Small intestine (tissue), 7 donors: ENCODE measurements at regions not wholly inside any gene's neighbourhood (a gene's known extent, or its start where the extent isn't known, plus 50 kb on each side); places are given as distances from the start of the nearest gene placed in this dataset.

Experiments
- DNase-seq, 2 donors: peaks; one replicate each; pipeline versions ENCODE4 v3.0.0 to v3.0.0-alpha.2; 2013
- FAIRE-seq: peaks from 2 replicates; lab custom pipeline; 2012; peaks lifted over from hg19 to GRCh38; lab: Jason Lieb, UNC
- H3K27ac ChIP-seq, 3 donors: one replicate each; pipeline ENCODE4 v1.5.1; 2013; ENCODE audit warnings: low read length in 2 of 3, mild to moderate bottlenecking in 2 of 3, control low read depth in 1 of 3, inconsistent platforms in 1 of 3, low read depth in 1 of 3, moderate library complexity in 1 of 3
- H3K27me3 ChIP-seq, 3 donors: one replicate each; pipeline ENCODE4 v1.6.1; 2013; ENCODE audit warnings: low read length in 3 of 3, inconsistent platforms in 1 of 3; ENCODE audit not compliant: control insufficient read depth in 3 of 3, insufficient read depth in 3 of 3
- H3K36me3 ChIP-seq, 3 donors: one replicate each; pipeline ENCODE4 v1.6.1; 2013; ENCODE audit warnings: low read length in 3 of 3, inconsistent platforms in 1 of 3, low read depth in 1 of 3, mild to moderate bottlenecking in 1 of 3, moderate library complexity in 1 of 3; ENCODE audit not compliant: control insufficient read depth in 3 of 3, insufficient read depth in 2 of 3
- H3K4me1 ChIP-seq, 3 donors: one replicate each; pipeline ENCODE4 v1.6.1; 2013; ENCODE audit warnings: low read length in 2 of 3, inconsistent platforms in 1 of 3, low read depth in 1 of 3, mild to moderate bottlenecking in 1 of 3, moderate library complexity in 1 of 3; ENCODE audit not compliant: control insufficient read depth in 3 of 3, insufficient read depth in 2 of 3
- H3K4me3 ChIP-seq, 3 donors: one replicate each; pipeline ENCODE4 v1.5.1; 2013; ENCODE audit warnings: low read length in 3 of 3, control low read depth in 1 of 3, inconsistent platforms in 1 of 3, low read depth in 1 of 3, mild to moderate bottlenecking in 1 of 3, moderate library complexity in 1 of 3
- H3K9me3 ChIP-seq, 2 donors: one replicate each; pipeline ENCODE4 v1.6.1; 2013; ENCODE audit warnings: low read depth in 1 of 2, low read length in 1 of 2; ENCODE audit not compliant: control insufficient read depth in 2 of 2, insufficient read depth in 1 of 2
- WGBS, 3 donors: extraction: QIAGEN DNeasy Blood & Tissue Kit; methylation state at CpG; one replicate each; pipeline ENCODE4 v1.1.7; 2013; 5-methylcytosine and 5-hydroxymethylcytosine counted together
- donor health status: healthy with polysubstance abuse.
- donor health status: control.
- donor health status: control.
- donor health status: Bipolar disorder and iron deficiency.
- donor health status: healthy.

DNA sequence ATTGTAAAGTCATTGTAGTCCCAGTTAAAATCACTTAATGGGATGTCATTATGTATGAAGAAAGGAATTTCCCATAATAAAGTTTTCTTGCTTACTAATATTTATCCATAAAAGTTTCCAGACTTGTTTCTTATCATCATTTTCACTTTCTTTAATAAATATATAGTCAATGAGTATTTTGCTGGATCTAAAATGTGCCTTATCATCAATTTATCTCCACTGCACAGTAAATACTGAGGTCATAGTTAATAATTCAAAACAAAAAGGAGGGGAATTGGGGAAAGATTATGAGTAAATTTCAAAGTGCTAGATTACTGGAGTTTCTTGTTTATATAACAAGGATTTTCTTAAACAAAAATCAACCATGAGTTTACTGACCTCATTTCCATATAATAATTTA is 279.5 kb upstream of the DKK2 start:
- Histone ChIP-seq H3K27ac (no peak overlapping the region), H3K36me3 (no peaks in the 10 kb centered on the region), H3K4me1 (no peaks in the 10 kb centered on the region), H3K27me3 (no peaks in the 10 kb centered on the region), H3K9me3 (no peaks in the 10 kb centered on the region), H3K4me3 (no peak overlapping the region)
- FAIRE-seq, result no peak
- DNase-seq, result no peak

DNA sequence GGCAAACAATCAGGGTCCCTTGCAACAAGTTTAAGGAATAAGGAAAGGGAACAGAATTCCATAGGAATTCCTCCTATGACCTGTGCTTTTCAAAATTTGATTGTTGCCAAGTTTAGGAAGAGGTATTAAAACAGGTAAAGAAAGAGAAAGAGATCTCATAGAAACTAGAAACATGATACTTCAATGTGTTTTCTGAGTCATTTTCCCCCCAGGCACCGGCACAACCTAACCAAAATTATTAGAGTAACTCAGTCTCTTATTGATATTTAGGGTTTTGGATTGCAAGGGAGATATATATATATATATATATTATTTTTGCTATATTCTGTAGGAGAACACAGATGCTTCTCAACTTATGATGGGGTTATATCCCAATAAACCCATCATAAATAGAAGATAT is 278.0 kb upstream of the DKK2 start:
- H3K36me3 ChIP-seq, result no peaks in the 10 kb centered on the region
- DNase-seq (no peak), FAIRE-seq (no peak)
- H3K4me3 ChIP-seq, result no peak overlapping the region
- H3K4me1 ChIP-seq, result no peaks in the 10 kb centered on the region
- no peak overlapping the region for H3K27ac ChIP-seq
- WGBS, 3 donors, result 80 to 88% (median 81%) methylated on average over 1 of the region's 1 CpG
- H3K27me3 ChIP-seq, result no peaks in the 10 kb centered on the region
- H3K9me3 ChIP-seq, result no peaks in the 10 kb centered on the region

DNA sequence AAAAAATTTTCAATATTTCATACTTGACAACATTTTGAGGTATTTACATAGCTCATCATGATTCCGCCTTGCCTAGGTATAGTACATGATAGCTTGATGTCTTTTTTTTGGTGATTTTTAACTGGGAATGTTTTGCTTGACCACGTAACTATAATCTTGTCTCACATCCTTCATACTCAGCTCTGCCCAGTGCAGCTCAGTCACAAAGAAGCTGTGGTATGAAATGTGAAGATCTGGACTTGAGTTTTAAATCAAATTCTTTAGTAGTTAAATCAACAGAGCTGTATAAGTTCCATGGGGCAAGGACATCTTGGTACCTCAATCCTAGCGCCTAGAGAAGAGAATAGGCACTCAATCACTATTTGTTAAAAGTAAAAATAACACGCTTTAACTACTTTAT is 276.3 kb upstream of the DKK2 start:
- Histone ChIP-seq H3K36me3 (no peaks in the 10 kb centered on the region), H3K9me3 (no peaks in the 10 kb centered on the region), H3K27me3 (no peaks in the 10 kb centered on the region), H3K27ac (no peak overlapping the region), H3K4me1 (no peaks in the 10 kb centered on the region), H3K4me3 (no peak overlapping the region)
- no peak for FAIRE-seq
- DNase-seq, result no peak
- WGBS, 3 donors, result 84 to 87% (median 85%) methylated on average over 4 of the region's 4 CpGs

DNA sequence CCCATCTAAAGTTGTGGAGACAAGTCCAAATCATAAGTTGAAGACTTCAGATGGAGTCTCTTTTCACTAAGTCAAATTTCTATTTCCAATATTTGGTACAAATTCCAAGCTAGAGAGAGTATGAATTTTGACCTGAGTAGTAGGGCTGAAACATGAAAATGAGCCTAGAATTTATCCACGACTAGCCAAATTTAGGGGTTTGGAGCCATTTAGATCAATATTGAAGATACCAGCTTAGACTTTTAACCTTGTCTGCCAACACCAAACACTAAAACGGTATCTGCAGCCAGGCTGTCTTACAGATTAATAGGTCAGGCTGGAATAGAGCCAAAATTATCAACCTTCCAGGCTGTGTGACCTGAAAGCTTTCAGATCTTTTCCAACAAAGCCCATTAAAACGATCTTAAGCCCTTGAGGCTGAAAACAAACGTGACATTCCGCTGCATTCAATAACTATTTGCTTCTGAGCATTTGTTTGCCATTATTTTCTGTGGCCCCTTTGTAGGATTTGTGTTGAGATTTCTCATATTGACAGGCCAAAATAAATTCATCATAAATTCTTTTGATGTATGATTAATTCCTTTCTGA is 268.7 kb upstream of the DKK2 start:
- DNase-seq, result no peak
- WGBS, 3 donors, result 9 to 38% (median 17%) methylated on average over 5 of the region's 5 CpGs
- FAIRE-seq, result no peak
- no peaks in the 10 kb centered on the region for H3K4me1 ChIP-seq
- no peaks in the 10 kb centered on the region for H3K27me3 ChIP-seq
- no peak overlapping the region for H3K4me3 ChIP-seq
- H3K36me3 ChIP-seq, result no peaks in the 10 kb centered on the region
- no peak overlapping the region for H3K27ac ChIP-seq
- no peaks in the 10 kb centered on the region for H3K9me3 ChIP-seq

DNA sequence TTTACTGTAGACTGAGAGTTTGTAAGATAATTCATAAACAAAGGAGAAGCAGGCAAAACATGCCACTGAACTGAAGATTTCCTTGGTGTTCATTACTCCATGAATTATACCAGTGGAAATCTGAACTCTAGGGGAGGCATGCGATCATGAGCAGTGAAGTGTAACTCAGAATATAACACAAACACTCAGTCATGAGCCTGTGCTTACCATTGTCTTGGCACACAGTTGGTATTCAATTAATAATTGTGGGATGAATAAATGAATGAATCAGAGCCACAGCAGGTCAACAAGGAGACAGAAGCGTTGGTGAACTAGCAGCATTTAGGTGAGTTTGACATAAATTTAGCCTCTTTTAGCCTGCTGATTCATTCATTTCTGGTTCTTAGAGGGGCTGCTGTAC is 263.5 kb upstream of the DKK2 start:
- FAIRE-seq, result no peak
- Histone ChIP-seq H3K4me3 (no peak overlapping the region), H3K4me1 (no peaks in the 10 kb centered on the region), H3K27ac (no peak overlapping the region), H3K27me3 (no peaks in the 10 kb centered on the region), H3K36me3 (no peaks in the 10 kb centered on the region), H3K9me3 (peaks cover 0 to 6% of the 10 kb centered on the region in 2 donors)
- WGBS, 3 donors, result 84 to 97% (median 87%) methylated on average over 2 of the region's 2 CpGs
- no peak for DNase-seq

DNA sequence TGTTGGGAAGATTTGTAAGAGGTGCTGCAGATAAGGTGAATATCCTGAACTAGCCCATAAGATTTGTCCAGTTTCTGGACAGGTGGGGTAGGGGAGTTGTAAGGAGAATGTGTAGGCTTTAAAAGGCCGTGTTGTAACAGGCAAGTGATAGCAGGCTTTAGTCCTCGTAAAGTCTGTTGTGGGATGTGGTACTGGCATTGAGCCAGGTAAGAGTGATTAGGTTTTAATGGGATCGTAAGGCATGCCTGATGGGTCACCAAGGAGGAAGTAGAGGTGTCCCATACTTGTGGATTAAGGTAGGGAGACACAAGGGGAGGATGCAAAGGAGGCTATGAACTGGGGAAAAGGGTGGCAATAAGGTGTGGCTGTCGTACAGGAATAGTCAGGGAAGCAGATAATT is 256.9 kb upstream of the DKK2 start:
- Histone ChIP-seq H3K27me3 (no peaks in the 10 kb centered on the region), H3K4me1 (no peaks in the 10 kb centered on the region), H3K36me3 (no peaks in the 10 kb centered on the region), H3K27ac (no peak overlapping the region), H3K4me3 (no peak overlapping the region), H3K9me3 (peaks cover 0 to 12% of the 10 kb centered on the region in 2 donors)
- FAIRE-seq (no peak), DNase-seq (no peak)
- 39 to 68% (median 46%) methylated on average over 4 of the region's 4 CpGs for WGBS, 3 donors

DNA sequence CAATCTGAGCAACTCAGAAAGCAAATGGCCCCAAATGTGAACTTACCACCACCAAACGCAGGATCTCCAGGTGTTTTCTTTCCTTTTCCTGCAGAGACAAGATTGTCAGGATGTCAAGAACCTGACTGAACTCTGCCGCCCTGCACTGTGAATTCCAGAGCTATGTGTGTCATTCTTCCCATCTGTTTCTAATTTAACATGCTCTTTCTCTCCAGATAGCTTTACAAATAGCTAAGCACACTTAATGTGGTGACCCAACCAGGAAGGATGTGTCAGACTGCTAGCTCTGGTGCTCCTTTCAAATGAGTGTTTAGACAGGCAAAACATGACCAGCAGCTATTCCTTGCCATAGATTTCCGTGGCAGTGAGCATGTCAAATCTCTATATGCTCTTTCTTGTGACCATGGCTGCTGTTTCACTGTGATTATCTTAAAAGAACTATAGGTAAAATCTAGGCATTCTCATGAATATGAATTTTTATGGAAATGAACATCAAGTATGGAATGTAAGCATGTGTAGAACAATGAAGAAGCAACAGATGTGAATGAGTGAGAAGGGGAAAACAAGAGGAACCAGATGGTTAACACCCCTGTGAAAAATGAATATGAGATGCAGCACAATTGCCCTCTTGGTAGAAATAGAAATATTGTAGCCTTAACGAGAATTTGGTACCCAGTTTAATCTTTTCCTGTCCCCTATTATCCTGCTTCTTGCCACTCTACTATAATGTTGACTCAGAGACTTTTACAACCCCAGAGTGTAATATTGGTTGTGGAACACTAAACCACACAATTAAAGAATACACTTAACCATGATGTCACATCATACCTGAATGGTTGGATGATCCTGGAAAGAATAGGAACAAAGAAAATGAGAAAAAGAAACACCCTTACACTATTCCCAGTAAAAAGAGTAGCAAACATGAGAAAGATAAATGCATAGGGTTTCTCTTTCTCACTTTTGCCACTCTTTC is 247.8 kb upstream of the DKK2 start:
- Histone ChIP-seq H3K4me1 (no peaks in the 10 kb centered on the region), H3K27ac (no peak overlapping the region), H3K4me3 (no peak overlapping the region), H3K27me3 (no peaks in the 10 kb centered on the region), H3K9me3 (no peaks in the 10 kb centered on the region), H3K36me3 (no peaks in the 10 kb centered on the region)
- FAIRE-seq (no peak), DNase-seq (no peak)
- 32 to 46% (median 36%) methylated on average over 4 of the region's 4 CpGs for WGBS, 3 donors

DNA sequence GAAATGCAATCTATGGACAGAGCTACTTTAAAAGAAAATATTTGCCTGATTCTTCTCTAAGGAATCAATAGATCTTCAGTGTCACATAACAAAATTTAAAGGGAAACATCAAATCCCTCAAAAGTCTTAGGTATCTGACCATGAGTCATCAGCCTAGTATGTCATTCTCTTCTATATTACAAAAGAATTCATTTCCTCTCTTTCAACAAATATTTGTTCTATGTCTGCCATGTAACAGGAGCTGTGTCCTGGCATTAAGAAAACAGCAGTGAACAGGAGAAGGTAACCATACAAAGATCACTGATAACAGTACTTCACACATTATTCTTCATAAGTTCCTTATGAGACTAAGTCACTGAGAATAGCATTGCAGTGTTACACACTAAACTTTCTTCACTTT is 243.6 kb upstream of the DKK2 start:
- DNase-seq (no peak), FAIRE-seq (no peak)
- no peak overlapping the region for H3K27ac ChIP-seq
- no peaks in the 10 kb centered on the region for H3K4me1 ChIP-seq
- H3K36me3 ChIP-seq, result no peaks in the 10 kb centered on the region
- H3K27me3 ChIP-seq, result no peaks in the 10 kb centered on the region
- no peak overlapping the region for H3K4me3 ChIP-seq
- no peaks in the 10 kb centered on the region for H3K9me3 ChIP-seq
